ENCODE measurements at regions not wholly inside any gene's neighbourhood (a gene's known extent, or its start where the extent isn't known, plus 50 kb on each side); places are given as distances from the start of the nearest gene placed in this dataset.
A peak's percentile ranks its signal among the peaks of the same experiment; 100 is the strongest.

DNA sequence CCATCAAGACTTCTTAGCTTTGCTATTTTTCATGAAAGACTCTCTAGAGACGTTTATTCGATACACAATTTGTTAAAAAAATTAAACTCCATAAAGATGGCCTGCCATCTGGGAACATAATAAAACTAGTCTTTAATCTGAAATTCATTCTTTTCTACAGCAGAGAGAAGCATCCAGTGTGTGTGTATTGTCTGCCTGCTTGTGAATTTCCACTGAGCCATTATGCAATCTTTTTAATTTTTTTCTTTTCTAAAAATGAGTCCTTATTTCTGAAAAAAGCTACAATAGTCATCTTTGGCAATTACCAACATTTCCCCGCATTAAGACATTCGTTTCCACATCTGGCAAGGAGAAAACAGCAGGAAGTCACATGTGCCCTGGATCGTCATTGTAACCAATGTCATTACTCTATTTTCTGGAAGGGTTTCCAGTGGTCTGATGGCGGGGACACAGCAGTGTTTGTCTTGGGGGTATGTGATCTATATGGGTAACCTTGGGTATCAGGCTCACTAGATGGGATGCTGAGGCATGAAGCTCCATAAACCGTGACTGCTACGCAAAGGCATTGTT is 263.1 kb downstream of the MSX2 start:
- no peaks in the 10 kb centered on the region for H3K36me3 Mint-ChIP-seq
- no peaks in the 10 kb centered on the region for H3K9me3 Mint-ChIP-seq
- H3K27me3 Mint-ChIP-seq: peaks cover 3% of the 10 kb centered on the region
- DNase-seq (ENCODE audit: extremely low spot score, unreplicated experiment): no peak
- no peak overlapping the region for H3K27ac Mint-ChIP-seq
- TF ChIP-seq, protein P1, sequence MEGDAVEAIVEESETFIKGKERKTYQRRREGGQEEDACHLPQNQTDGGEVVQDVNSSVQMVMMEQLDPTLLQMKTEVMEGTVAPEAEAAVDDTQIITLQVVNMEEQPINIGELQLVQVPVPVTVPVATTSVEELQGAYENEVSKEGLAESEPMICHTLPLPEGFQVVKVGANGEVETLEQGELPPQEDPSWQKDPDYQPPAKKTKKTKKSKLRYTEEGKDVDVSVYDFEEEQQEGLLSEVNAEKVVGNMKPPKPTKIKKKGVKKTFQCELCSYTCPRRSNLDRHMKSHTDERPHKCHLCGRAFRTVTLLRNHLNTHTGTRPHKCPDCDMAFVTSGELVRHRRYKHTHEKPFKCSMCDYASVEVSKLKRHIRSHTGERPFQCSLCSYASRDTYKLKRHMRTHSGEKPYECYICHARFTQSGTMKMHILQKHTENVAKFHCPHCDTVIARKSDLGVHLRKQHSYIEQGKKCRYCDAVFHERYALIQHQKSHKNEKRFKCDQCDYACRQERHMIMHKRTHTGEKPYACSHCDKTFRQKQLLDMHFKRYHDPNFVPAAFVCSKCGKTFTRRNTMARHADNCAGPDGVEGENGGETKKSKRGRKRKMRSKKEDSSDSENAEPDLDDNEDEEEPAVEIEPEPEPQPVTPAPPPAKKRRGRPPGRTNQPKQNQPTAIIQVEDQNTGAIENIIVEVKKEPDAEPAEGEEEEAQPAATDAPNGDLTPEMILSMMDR (conservative IDR thresholded peaks at IDR 0.05): no peak
- peaks cover 5% of the 10 kb centered on the region for H3K4me1 Mint-ChIP-seq (ENCODE audit: unreplicated experiment)
- no peak overlapping the region for H3K4me3 Mint-ChIP-seq

DNA sequence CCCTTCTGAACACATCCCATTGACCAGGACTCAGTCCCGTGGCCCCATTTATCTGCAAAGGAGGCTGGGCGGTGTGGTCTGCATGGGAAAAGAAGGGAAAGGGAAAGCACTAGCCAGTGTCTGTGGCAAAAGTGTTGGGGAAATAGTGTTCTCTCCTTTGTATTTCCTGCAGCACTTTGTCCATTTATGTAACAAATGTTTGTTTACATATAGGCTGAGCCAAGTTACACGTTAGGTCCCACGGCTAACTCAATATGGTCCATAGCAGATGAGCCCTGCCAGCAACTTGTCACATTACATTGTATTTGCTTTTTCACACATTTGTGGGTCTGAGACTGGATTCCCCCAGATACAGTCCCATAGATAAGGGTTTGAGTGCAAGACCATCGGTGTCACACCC is 260.5 kb downstream of the MSX2 start:
- DNase-seq (ENCODE audit: extremely low spot score, unreplicated experiment): no peak
- Mint-ChIP-seq H3K36me3 (no peaks in the 10 kb centered on the region), H3K4me3 (no peak overlapping the region), H3K27ac (no peak overlapping the region), H3K9me3 (no peaks in the 10 kb centered on the region), H3K27me3 (peaks cover 3% of the 10 kb centered on the region), H3K4me1 (ENCODE audit: unreplicated experiment) (peaks cover 13% of the 10 kb centered on the region)
- TF ChIP-seq, protein P1 (conservative IDR thresholded peaks at IDR 0.05): no peak

DNA sequence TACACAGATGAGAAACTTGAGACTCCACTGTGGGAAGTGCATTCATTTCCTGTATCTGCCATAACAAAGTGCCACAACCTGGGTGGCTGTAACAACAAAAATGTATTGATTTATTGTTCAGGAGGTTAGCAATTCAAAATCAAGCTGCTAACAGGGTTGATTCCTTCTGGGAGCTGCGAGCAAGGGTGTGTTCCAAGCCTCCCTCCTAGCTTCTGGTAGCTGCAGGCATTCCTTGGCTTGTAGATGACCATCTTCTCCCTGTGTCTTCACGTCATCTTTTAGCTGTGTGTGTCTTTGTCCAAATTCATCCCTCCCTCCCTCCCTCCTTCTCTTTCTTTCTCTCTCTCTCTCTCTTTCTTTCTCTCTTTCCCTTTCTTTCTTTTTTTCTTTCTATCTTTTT is 258.1 kb downstream of the MSX2 start:
- peaks cover 13% of the 10 kb centered on the region for H3K4me1 Mint-ChIP-seq (ENCODE audit: unreplicated experiment)

DNA sequence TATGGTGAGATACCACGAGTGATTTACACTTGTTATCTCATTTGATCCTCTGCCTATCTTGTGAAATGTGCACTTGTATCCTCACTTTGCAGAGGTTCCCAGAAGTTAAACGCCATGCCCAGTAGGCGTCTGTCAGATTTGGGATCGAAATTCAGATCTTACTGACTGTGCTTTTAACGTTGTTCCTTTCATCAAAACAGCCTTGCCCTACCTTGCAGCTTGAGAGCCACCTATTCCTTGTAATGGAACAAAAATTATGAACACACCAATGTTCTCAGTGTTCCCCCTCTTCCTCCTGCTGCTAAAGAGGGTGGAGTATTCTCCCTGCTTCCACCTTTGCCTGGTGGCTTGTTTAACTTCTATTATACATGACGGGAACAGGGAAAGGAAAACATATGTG is 257.0 kb downstream of the MSX2 start:
- Mint-ChIP-seq H3K9me3 (peaks cover 4% of the 10 kb centered on the region), H3K36me3 (no peaks in the 10 kb centered on the region), H3K27ac (peak overlapping the region; percentile 8), H3K4me1 (ENCODE audit: unreplicated experiment) (peaks cover 13% of the 10 kb centered on the region), H3K4me3 (no peak overlapping the region), H3K27me3 (no peaks in the 10 kb centered on the region)
- TF ChIP-seq, protein P1 (conservative IDR thresholded peaks at IDR 0.05): no peak
- DNase-seq (ENCODE audit: extremely low spot score, unreplicated experiment): no peak

More for the DNA sequence above, 258.1 kb downstream of the MSX2 start:
- DNase-seq (ENCODE audit: extremely low spot score, unreplicated experiment): no peak
- H3K36me3 Mint-ChIP-seq: no peaks in the 10 kb centered on the region
- no peak overlapping the region for H3K4me3 Mint-ChIP-seq
- H3K27ac Mint-ChIP-seq: peak overlapping the region; percentile 8
- H3K9me3 Mint-ChIP-seq: peaks cover 4% of the 10 kb centered on the region
- H3K27me3 Mint-ChIP-seq: no peaks in the 10 kb centered on the region
- TF ChIP-seq, protein P1 (conservative IDR thresholded peaks at IDR 0.05): no peak

DNA sequence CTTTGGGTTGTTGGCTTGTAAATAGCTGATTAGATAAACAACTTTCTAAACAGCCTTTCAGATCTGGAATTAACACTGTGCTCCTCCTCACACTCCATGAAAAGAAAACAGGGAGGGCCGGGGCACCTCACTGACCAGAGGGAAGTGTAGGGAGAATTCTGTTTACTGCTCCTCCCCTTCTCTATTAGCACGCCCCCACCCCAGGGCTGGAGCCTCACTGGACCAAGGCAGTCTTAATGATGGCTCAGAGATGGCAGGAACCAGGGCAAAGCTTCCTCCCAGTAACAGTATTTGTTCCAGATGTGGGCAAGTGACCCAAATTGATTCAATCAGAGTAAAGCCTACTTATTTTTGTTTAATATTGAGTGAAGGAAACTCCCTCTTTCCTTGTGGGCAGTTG is 256.6 kb downstream of the MSX2 start:
- Mint-ChIP-seq H3K27ac (no peak overlapping the region), H3K9me3 (peaks cover 4% of the 10 kb centered on the region), H3K27me3 (no peaks in the 10 kb centered on the region), H3K36me3 (no peaks in the 10 kb centered on the region), H3K4me1 (ENCODE audit: unreplicated experiment) (peaks cover 13% of the 10 kb centered on the region), H3K4me3 (no peak overlapping the region)
- DNase-seq (ENCODE audit: extremely low spot score, unreplicated experiment): no peak
- TF ChIP-seq, protein P1 (conservative IDR thresholded peaks at IDR 0.05): no peak

DNA sequence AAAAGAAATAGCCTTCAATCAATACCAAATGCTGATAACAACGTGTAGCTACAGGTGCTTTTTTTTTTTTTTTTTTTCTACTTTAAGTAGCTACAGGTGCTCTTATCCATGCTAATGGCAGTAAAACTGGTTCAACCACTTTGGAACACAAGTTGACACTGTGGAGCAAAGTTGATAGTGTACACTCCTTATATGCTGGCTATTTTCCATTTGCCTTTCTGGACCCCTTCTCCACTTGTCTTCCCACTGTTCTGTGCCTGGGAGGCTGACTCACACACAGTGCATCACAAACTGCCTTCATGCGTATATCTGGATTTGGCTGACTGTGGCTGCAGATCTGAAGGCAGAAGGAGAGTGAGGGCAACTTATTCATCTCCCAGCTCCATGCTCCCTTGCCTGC is 247.9 kb downstream of the MSX2 start:
- H3K4me1 Mint-ChIP-seq (ENCODE audit: unreplicated experiment): peaks cover 5% of the 10 kb centered on the region
- no peaks in the 10 kb centered on the region for H3K36me3 Mint-ChIP-seq
- peak overlapping the region; percentile 20 for H3K4me3 Mint-ChIP-seq
- peak overlapping the region; percentile 57 for H3K27ac Mint-ChIP-seq
- TF ChIP-seq, protein P1 (conservative IDR thresholded peaks at IDR 0.05): no peak
- H3K27me3 Mint-ChIP-seq: no peaks in the 10 kb centered on the region
- no peak for DNase-seq (ENCODE audit: extremely low spot score, unreplicated experiment)
- peaks cover 8% of the 10 kb centered on the region for H3K9me3 Mint-ChIP-seq

Measured in type B pancreatic cell (in vitro differentiated cells).